Rectal smooth muscle tissue (tissue), 1 donor: ENCODE measurements at regions not wholly inside any gene's neighbourhood (a gene's known extent, or its start where the extent isn't known, plus 50 kb on each side); places are given as distances from the start of the nearest gene placed in this dataset.

Experiments used
- H3K27ac ChIP-seq: one replicate; pipeline ENCODE4 v1.7.0; 2013; ENCODE audit warnings: low read depth, low read length, inconsistent platforms
- H3K27me3 ChIP-seq: one replicate; pipeline ENCODE4 v1.7.0; 2013; ENCODE audit warnings: low read length; ENCODE audit not compliant: control insufficient read depth, insufficient read depth
- H3K36me3 ChIP-seq: one replicate; pipeline ENCODE4 v1.7.0; 2013; ENCODE audit warnings: low read length; ENCODE audit not compliant: control insufficient read depth, insufficient read depth
- H3K4me1 ChIP-seq: one replicate; pipeline ENCODE4 v1.7.0; 2013; ENCODE audit warnings: low read length; ENCODE audit not compliant: control insufficient read depth, insufficient read depth
- H3K4me3 ChIP-seq: one replicate; pipeline ENCODE4 v1.7.0; 2013; ENCODE audit warnings: low read length
- H3K9ac ChIP-seq: one replicate; pipeline ENCODE4 v1.7.0; 2013; ENCODE audit warnings: low read length

GRCh38 chr2:52936029-52936428 lies 831.6 kb upstream of the CHAC2 start:
- Histone ChIP-seq H3K9ac (no peak overlapping the region), H3K4me3 (no peak overlapping the region), H3K4me1 (no peaks in the 10 kb centered on the region), H3K27me3 (no peaks in the 10 kb centered on the region), H3K36me3 (no peaks in the 10 kb centered on the region), H3K27ac (no peak overlapping the region)

- H3K36me3 ChIP-seq = no peaks in the 10 kb centered on the region
- H3K9ac ChIP-seq = no peak overlapping the region
- no peaks in the 10 kb centered on the region for H3K4me1 ChIP-seq
- no peak overlapping the region for H3K4me3 ChIP-seq
- H3K27me3 ChIP-seq = no peaks in the 10 kb centered on the region
- H3K27ac ChIP-seq = no peak overlapping the region
Observed at GRCh38 chr2:52934920-52935640, 832.5 kb upstream of the CHAC2 start.

GRCh38 chr2:52934323-52934898 lies 833.2 kb upstream of the CHAC2 start:
- Histone ChIP-seq H3K27ac (no peak overlapping the region), H3K4me3 (no peak overlapping the region), H3K27me3 (no peaks in the 10 kb centered on the region), H3K36me3 (no peaks in the 10 kb centered on the region), H3K9ac (no peak overlapping the region), H3K4me1 (no peaks in the 10 kb centered on the region)

- Histone ChIP-seq H3K4me1 (no peaks in the 10 kb centered on the region), H3K27ac (no peak overlapping the region), H3K27me3 (no peaks in the 10 kb centered on the region), H3K4me3 (no peak overlapping the region), H3K9ac (no peak overlapping the region), H3K36me3 (no peaks in the 10 kb centered on the region)
Observed at GRCh38 chr2:52933878-52934277, 833.7 kb upstream of the CHAC2 start.

- H3K9ac ChIP-seq = no peak overlapping the region
Observed at GRCh38 chr2:52931660-52932059, 835.9 kb upstream of the CHAC2 start.

GRCh38 chr2:52929412-52929811 lies 838.2 kb upstream of the CHAC2 start:
- H3K4me1 ChIP-seq = no peaks in the 10 kb centered on the region
- no peaks in the 10 kb centered on the region for H3K36me3 ChIP-seq
- H3K27me3 ChIP-seq = no peaks in the 10 kb centered on the region
- no peak overlapping the region for H3K9ac ChIP-seq
- no peak overlapping the region for H3K27ac ChIP-seq
- no peak overlapping the region for H3K4me3 ChIP-seq

More at GRCh38 chr2:52931660-52932059, 835.9 kb upstream of the CHAC2 start:
- H3K4me1 ChIP-seq = no peaks in the 10 kb centered on the region
- H3K27ac ChIP-seq = no peak overlapping the region
- no peaks in the 10 kb centered on the region for H3K36me3 ChIP-seq
- no peaks in the 10 kb centered on the region for H3K27me3 ChIP-seq
- no peak overlapping the region for H3K4me3 ChIP-seq

- Histone ChIP-seq H3K27ac (no peak overlapping the region), H3K9ac (no peak overlapping the region), H3K4me1 (no peaks in the 10 kb centered on the region), H3K36me3 (no peaks in the 10 kb centered on the region), H3K27me3 (no peaks in the 10 kb centered on the region), H3K4me3 (no peak overlapping the region)
Observed at GRCh38 chr2:52919673-52920072, 847.9 kb upstream of the CHAC2 start.

- Histone ChIP-seq H3K9ac (no peak overlapping the region), H3K36me3 (no peaks in the 10 kb centered on the region), H3K27ac (no peak overlapping the region), H3K27me3 (no peaks in the 10 kb centered on the region), H3K4me1 (no peaks in the 10 kb centered on the region), H3K4me3 (no peak overlapping the region)
Observed at GRCh38 chr2:52918551-52918950, 849.1 kb upstream of the CHAC2 start.

GRCh38 chr2:52916981-52917380 lies 850.6 kb upstream of the CHAC2 start:
- H3K4me3 ChIP-seq = no peak overlapping the region
- H3K9ac ChIP-seq = no peak overlapping the region
- H3K27me3 ChIP-seq = no peaks in the 10 kb centered on the region
- H3K36me3 ChIP-seq = no peaks in the 10 kb centered on the region
- H3K4me1 ChIP-seq = no peaks in the 10 kb centered on the region
- no peak overlapping the region for H3K27ac ChIP-seq

GRCh38 chr2:52904355-52904891 lies 863.2 kb upstream of the CHAC2 start:
- Histone ChIP-seq H3K36me3 (no peaks in the 10 kb centered on the region), H3K27ac (no peak overlapping the region), H3K9ac (no peak overlapping the region), H3K4me3 (no peak overlapping the region), H3K27me3 (no peaks in the 10 kb centered on the region), H3K4me1 (no peaks in the 10 kb centered on the region)

- no peak overlapping the region for H3K9ac ChIP-seq
- H3K4me1 ChIP-seq = no peaks in the 10 kb centered on the region
- no peak overlapping the region for H3K27ac ChIP-seq
- no peaks in the 10 kb centered on the region for H3K27me3 ChIP-seq
- H3K4me3 ChIP-seq = no peak overlapping the region
- H3K36me3 ChIP-seq = no peaks in the 10 kb centered on the region
Observed at GRCh38 chr2:52897511-52898044, 870.0 kb upstream of the CHAC2 start.

GRCh38 chr2:52895726-52896340 lies 871.8 kb upstream of the CHAC2 start:
- Histone ChIP-seq H3K4me1 (no peaks in the 10 kb centered on the region), H3K9ac (no peak overlapping the region), H3K27me3 (no peaks in the 10 kb centered on the region), H3K4me3 (no peak overlapping the region), H3K27ac (no peak overlapping the region), H3K36me3 (no peaks in the 10 kb centered on the region)
